ENCODE measurements at regions not wholly inside any gene's neighbourhood (a gene's known extent, or its start where the extent isn't known, plus 50 kb on each side); places are given as distances from the start of the nearest gene placed in this dataset.
"Not testable (repeated sequence)": the region's sequence is repeated elsewhere in the genome, so short reads cannot be mapped to it uniquely, and the experiment has no call there.

DNA sequence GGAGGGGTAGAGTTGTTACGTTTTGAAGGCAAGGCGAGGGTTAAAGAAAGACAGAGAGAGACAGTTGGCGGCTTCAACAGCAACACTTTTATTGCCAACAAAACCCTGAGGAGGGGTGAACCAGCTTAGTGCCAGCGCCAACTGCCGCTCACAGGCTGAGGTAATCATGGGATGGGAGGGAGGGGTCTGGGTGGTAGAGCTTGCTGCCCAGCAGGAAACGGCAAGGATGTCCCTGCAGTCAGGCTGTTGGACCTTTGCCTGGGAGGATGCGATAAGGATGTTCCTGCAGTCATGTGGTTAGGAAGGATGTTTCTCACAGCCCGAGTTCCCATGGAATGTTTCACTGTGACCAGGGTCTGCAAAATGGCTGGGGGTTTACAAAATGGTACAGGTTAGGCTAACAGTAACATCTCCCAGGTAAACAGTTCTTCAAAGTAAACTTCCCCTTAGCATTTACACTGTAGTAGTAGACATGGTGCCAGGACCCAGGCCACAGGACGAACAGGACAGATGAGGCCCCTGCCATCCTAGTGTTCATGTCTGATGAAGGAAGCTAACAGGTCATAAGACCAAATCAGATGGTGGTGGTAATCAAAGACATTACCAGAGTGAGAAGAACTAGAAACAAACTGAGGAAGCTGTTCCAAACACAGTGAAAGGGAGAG is 647.3 kb upstream of the DEFB115 start:
- no peak for DNase-seq (ENCODE audit: low read depth, low spot score)
- WGBS (ENCODE audit: insufficient coverage, insufficient read length): no CpG with 5 or more reads among the region's 9 CpGs
- no peaks in the 10 kb centered on the region for H3K4me1 ChIP-seq (ENCODE audit: control insufficient read depth, insufficient read depth, low read length)
- H3K27me3 ChIP-seq (ENCODE audit: control insufficient read depth, insufficient read depth, low read length): no peaks in the 10 kb centered on the region
- H3K36me3 ChIP-seq (ENCODE audit: control insufficient read depth, insufficient read depth, low read length): no peaks in the 10 kb centered on the region
- H3K9me3 ChIP-seq (ENCODE audit: control insufficient read depth, insufficient read depth, low read length): no peaks in the 10 kb centered on the region
- H3K27ac ChIP-seq (ENCODE audit: low read length): no peak overlapping the region
- no peak overlapping the region for H3K4me3 ChIP-seq (ENCODE audit: low read length)

DNA sequence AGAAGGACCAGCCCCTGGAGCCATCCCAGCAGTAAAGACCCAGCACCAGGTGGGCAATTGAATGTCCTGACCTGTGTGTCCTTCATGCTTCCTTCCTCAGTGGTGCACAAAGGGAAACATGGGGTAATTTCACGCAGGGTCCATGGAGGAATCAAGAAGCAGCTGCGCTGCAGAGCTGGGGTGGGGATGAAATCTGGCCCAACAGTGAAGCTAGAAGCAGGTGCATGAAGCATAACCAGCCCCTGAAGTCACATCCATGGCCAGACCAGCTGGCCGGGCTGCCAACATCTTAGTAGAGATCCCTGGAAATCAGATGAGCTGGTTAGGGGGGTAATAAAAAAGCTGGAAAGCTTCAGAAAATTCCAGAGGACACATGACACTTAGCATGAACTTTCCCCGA is 646.7 kb upstream of the DEFB115 start:
- no peaks in the 10 kb centered on the region for H3K9me3 ChIP-seq (ENCODE audit: control insufficient read depth, insufficient read depth, low read length)

DNA sequence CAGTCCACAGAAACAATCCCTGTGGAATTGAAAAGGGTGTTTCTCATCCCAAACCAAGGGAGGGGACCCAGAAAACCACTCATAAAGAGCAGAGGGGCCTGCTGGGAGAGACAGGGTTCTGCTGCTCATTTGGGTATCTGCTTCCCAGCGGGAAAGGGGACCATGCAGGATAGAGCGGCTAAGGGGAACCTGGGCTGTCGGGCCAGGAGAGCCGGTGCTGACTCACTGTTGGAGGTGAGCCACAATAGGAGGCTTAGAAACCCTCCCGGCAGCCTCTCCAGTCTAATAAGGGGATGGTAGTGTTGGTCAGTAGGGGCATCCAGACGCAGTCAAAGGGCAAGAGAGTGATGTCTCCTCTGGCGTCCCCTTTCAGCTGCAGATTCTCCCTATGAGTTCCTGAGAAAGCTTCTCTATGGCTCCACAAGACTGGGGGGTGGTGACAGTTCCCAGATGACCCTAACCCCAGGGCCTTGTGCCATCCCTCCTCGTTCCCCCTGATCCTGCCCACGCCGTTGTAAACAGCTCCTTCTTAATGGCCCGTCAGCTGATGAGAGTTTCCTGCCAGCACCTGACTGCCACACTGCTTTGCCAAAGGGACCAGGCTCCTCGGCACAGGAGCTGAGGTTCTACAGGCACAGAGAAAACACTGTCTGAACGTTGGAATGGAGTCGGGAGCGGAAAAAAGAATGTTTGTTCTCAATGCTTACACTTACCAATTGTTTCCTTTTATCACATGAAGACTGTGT is 646.1 kb upstream of the DEFB115 start:
- Histone ChIP-seq H3K36me3 (ENCODE audit: control insufficient read depth, insufficient read depth, low read length) (no peaks in the 10 kb centered on the region), H3K9me3 (ENCODE audit: control insufficient read depth, insufficient read depth, low read length) (no peaks in the 10 kb centered on the region), H3K27ac (ENCODE audit: low read length) (no peak overlapping the region), H3K27me3 (ENCODE audit: control insufficient read depth, insufficient read depth, low read length) (no peaks in the 10 kb centered on the region), H3K4me3 (ENCODE audit: low read length) (no peak overlapping the region), H3K4me1 (ENCODE audit: control insufficient read depth, insufficient read depth, low read length) (no peaks in the 10 kb centered on the region)
- no peak for DNase-seq (ENCODE audit: low read depth, low spot score)
- no CpG with 5 or more reads among the region's 15 CpGs for WGBS (ENCODE audit: insufficient coverage, insufficient read length)

More for the DNA sequence above, 646.7 kb upstream of the DEFB115 start:
- no peak overlapping the region for H3K27ac ChIP-seq (ENCODE audit: low read length)
- no CpG with 5 or more reads among the region's 4 CpGs for WGBS (ENCODE audit: insufficient coverage, insufficient read length)
- DNase-seq (ENCODE audit: low read depth, low spot score): no peak
- H3K4me1 ChIP-seq (ENCODE audit: control insufficient read depth, insufficient read depth, low read length): no peaks in the 10 kb centered on the region
- H3K36me3 ChIP-seq (ENCODE audit: control insufficient read depth, insufficient read depth, low read length): no peaks in the 10 kb centered on the region
- H3K27me3 ChIP-seq (ENCODE audit: control insufficient read depth, insufficient read depth, low read length): no peaks in the 10 kb centered on the region
- no peak overlapping the region for H3K4me3 ChIP-seq (ENCODE audit: low read length)

DNA sequence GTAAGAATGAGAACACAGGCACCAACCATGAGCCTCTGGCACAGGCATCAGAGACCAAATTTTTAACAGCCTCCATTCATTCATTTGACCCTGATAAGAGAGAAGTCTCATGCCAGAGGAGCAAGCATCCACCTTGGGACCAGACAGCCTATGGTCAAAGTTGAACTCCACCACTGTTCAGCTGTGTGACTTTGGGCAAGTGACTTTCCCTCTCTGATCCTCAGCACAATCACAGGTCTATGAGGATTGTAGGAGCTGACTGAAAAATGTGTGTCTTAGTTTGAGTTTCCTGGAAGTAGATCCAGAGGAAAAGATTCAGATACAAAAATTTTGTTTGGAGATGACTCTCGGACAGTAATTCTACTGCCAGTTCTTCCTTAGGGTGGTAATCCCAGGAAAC is 645.1 kb upstream of the DEFB115 start:
- no peak overlapping the region for H3K4me3 ChIP-seq (ENCODE audit: low read length)
- H3K9me3 ChIP-seq (ENCODE audit: control insufficient read depth, insufficient read depth, low read length): no peaks in the 10 kb centered on the region
- no peaks in the 10 kb centered on the region for H3K27me3 ChIP-seq (ENCODE audit: control insufficient read depth, insufficient read depth, low read length)
- no CpG with 5 or more reads among the region's 1 CpG for WGBS (ENCODE audit: insufficient coverage, insufficient read length)
- no peak for DNase-seq (ENCODE audit: low read depth, low spot score)
- no peaks in the 10 kb centered on the region for H3K36me3 ChIP-seq (ENCODE audit: control insufficient read depth, insufficient read depth, low read length)
- no peak overlapping the region for H3K27ac ChIP-seq (ENCODE audit: low read length)
- H3K4me1 ChIP-seq (ENCODE audit: control insufficient read depth, insufficient read depth, low read length): no peaks in the 10 kb centered on the region

DNA sequence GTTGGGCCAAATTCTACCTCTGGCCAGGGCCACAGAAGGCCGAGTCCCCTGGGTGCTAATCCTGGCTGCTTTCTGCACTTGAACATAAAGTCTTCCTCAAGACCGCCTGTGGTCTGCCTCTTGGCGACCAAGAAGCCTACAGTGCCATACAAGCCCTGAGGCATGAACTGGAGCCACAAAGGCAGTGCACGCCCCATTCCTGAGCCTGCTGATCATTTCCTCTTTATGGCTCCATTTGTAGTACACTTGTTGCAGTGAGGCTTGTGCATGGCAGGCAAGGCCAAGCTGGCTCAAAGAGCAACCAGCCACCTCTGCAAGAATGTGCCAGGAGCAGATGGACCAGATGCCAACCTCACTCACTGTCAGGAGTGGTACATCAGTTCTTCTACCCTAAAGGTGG is 636.1 kb upstream of the DEFB115 start:
- H3K27me3 ChIP-seq (ENCODE audit: control insufficient read depth, insufficient read depth, low read length); DNase-seq (ENCODE audit: low read depth, low spot score); H3K36me3 ChIP-seq (ENCODE audit: control insufficient read depth, insufficient read depth, low read length); H3K4me3 ChIP-seq (ENCODE audit: low read length); H3K9me3 ChIP-seq (ENCODE audit: control insufficient read depth, insufficient read depth, low read length); H3K4me1 ChIP-seq (ENCODE audit: control insufficient read depth, insufficient read depth, low read length); H3K27ac ChIP-seq (ENCODE audit: low read length): not testable (repeated sequence)
- no CpG with 5 or more reads among the region's 4 CpGs for WGBS (ENCODE audit: insufficient coverage, insufficient read length)

DNA sequence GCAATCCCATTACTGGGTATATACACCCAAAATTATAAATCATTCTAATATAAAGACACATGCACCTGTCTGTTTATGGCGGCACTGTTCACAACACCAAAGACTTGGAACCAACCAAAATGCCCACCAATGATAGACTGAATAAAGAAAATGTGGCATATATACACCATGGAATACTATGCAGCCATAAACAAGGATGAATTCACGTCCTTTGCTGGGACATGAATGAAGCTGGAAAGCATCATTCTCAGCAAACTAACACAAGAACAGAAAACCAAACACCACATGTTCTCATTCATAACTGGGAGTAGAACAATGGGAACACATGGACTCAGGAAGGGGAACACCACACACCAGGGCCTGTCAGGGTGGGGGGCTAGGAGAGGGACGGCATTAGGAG is 633.2 kb upstream of the DEFB115 start:
- not testable (repeated sequence) for H3K4me3 ChIP-seq (ENCODE audit: low read length); H3K27me3 ChIP-seq (ENCODE audit: control insufficient read depth, insufficient read depth, low read length); H3K27ac ChIP-seq (ENCODE audit: low read length); H3K9me3 ChIP-seq (ENCODE audit: control insufficient read depth, insufficient read depth, low read length); DNase-seq (ENCODE audit: low read depth, low spot score); H3K4me1 ChIP-seq (ENCODE audit: control insufficient read depth, insufficient read depth, low read length); H3K36me3 ChIP-seq (ENCODE audit: control insufficient read depth, insufficient read depth, low read length)
- WGBS (ENCODE audit: insufficient coverage, insufficient read length): no CpG with 5 or more reads among the region's 3 CpGs

DNA sequence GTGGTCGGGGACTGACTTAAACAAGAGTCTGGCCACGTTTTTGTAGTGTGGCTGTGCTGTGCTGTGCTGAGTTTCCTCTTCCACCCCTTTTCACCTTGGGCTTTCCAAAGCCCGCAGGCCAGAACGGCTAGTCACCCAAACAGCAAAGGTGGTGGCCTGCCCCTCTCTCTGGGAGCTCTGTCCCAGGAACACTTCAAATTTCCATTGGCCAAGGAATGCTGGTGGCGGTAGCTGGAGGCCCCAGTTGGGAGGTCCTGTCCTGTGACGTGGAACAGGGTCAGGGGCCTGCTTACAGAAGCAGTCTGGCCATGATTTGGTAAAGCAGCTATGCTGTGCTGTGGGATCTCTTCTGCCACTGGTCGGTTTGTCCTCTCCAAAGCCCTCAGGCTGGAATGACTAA is 628.1 kb upstream of the DEFB115 start:
- H3K4me1 ChIP-seq (ENCODE audit: control insufficient read depth, insufficient read depth, low read length); H3K27me3 ChIP-seq (ENCODE audit: control insufficient read depth, insufficient read depth, low read length); H3K36me3 ChIP-seq (ENCODE audit: control insufficient read depth, insufficient read depth, low read length); H3K4me3 ChIP-seq (ENCODE audit: low read length); H3K27ac ChIP-seq (ENCODE audit: low read length); H3K9me3 ChIP-seq (ENCODE audit: control insufficient read depth, insufficient read depth, low read length); DNase-seq (ENCODE audit: low read depth, low spot score): not testable (repeated sequence)
- WGBS (ENCODE audit: insufficient coverage, insufficient read length): no CpG with 5 or more reads among the region's 7 CpGs

DNA sequence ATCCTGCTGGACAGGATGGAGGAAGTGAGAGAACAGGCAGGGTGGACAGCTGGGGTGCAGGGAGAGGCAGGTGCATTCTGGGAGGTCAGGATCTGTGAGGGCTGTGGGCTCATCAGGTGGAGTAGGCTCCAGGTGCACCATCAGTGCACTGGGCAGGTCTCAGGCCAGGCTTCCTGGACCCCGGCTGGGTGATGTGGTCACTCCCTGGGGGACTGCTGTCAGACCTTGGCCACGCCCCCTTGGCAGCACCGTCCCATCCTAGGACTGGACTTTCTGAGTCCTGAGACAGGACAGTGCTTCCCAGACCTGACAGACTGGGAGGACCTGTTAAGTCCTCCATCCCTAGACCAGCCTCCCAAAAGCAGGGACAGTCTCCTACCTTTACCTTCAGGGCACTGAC is 626.7 kb upstream of the DEFB115 start:
- Histone ChIP-seq H3K27ac (ENCODE audit: low read length) (no peak overlapping the region), H3K36me3 (ENCODE audit: control insufficient read depth, insufficient read depth, low read length) (no peaks in the 10 kb centered on the region), H3K9me3 (ENCODE audit: control insufficient read depth, insufficient read depth, low read length) (no peaks in the 10 kb centered on the region), H3K27me3 (ENCODE audit: control insufficient read depth, insufficient read depth, low read length) (no peaks in the 10 kb centered on the region), H3K4me3 (ENCODE audit: low read length) (no peak overlapping the region), H3K4me1 (ENCODE audit: control insufficient read depth, insufficient read depth, low read length) (no peaks in the 10 kb centered on the region)
- DNase-seq (ENCODE audit: low read depth, low spot score): no peak
- WGBS (ENCODE audit: insufficient coverage, insufficient read length): no CpG with 5 or more reads among the region's 3 CpGs

DNA sequence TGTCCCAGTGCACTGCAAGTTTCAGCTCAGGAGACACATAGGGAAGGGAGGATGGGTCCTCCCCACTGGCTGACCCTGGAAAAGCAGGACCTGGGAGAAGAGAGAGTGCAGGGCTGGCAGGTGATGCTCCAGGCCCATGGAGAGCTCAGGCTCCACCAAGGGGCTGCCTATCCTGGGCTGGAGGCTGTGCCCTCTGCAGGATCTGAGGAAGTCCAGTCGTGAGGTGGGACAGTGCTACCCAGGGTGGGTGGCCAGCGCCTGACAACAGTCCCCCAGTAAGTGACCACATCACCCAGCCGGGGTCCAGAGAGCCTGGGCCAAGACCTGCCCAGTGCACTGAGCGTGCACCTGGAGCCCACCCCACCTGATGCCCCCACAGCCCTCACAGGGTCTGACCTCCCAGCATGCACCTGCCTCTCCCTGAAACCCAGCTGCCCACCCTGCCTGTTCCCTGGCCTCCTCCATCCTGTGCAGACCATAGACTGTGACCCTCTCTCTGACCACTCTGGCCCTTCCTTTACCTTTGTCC is 626.1 kb upstream of the DEFB115 start:
- H3K36me3 ChIP-seq (ENCODE audit: control insufficient read depth, insufficient read depth, low read length); H3K27me3 ChIP-seq (ENCODE audit: control insufficient read depth, insufficient read depth, low read length); H3K9me3 ChIP-seq (ENCODE audit: control insufficient read depth, insufficient read depth, low read length); H3K4me1 ChIP-seq (ENCODE audit: control insufficient read depth, insufficient read depth, low read length); H3K4me3 ChIP-seq (ENCODE audit: low read length); H3K27ac ChIP-seq (ENCODE audit: low read length); DNase-seq (ENCODE audit: low read depth, low spot score): not testable (repeated sequence)
- WGBS (ENCODE audit: insufficient coverage, insufficient read length): no CpG with 5 or more reads among the region's 4 CpGs

DNA sequence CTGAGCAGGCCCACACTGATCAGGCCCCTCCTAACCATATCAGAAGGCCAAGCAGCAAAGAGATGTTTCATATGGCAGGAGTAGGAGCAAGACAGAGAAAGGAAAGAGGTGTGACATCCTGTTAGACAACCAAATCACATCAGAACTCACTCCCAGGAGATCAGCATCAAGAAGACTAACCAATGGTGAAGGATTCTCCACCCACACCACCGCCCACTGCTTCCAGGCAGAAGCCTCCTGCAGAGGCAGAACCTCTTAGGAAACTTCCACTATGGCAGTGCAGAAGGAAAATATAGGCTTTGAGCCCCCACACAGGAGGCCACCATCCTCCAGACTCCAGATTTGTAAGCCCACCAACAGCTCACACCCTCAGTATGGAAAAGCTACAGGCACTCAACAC is 624.7 kb upstream of the DEFB115 start:
- not testable (repeated sequence) for H3K27ac ChIP-seq (ENCODE audit: low read length); H3K4me1 ChIP-seq (ENCODE audit: control insufficient read depth, insufficient read depth, low read length); H3K27me3 ChIP-seq (ENCODE audit: control insufficient read depth, insufficient read depth, low read length); DNase-seq (ENCODE audit: low read depth, low spot score); H3K4me3 ChIP-seq (ENCODE audit: low read length); H3K9me3 ChIP-seq (ENCODE audit: control insufficient read depth, insufficient read depth, low read length); H3K36me3 ChIP-seq (ENCODE audit: control insufficient read depth, insufficient read depth, low read length)
- WGBS (ENCODE audit: insufficient coverage, insufficient read length): no CpG with 5 or more reads among the region's 1 CpG

DNA sequence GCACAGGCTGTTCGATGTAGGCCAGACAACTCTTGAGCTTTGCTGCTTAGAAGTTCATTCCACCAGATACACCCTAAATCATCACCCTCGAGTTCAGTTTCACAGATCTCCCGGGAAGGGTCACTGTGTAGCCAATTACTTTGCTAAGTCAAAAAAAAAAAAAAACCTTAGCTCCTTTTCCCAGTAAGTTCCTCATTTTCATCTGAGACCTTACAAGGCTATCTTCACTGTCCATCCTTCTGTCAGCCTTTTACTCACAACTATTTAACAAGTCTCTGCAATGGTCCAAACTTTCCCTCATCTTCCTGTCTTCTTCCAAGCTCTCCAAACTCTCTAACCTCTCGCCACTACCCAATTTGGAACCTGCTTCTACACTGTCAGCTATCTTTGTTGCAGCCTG is 615.9 kb upstream of the DEFB115 start:
- H3K27me3 ChIP-seq (ENCODE audit: control insufficient read depth, insufficient read depth, low read length); H3K4me1 ChIP-seq (ENCODE audit: control insufficient read depth, insufficient read depth, low read length); H3K36me3 ChIP-seq (ENCODE audit: control insufficient read depth, insufficient read depth, low read length); H3K9me3 ChIP-seq (ENCODE audit: control insufficient read depth, insufficient read depth, low read length); H3K27ac ChIP-seq (ENCODE audit: low read length); DNase-seq (ENCODE audit: low read depth, low spot score); H3K4me3 ChIP-seq (ENCODE audit: low read length): not testable (repeated sequence)
- no CpG with 5 or more reads among the region's 4 CpGs for WGBS (ENCODE audit: insufficient coverage, insufficient read length)

Data from iPS DF 6.9 (cell line).